OCI-LY7 (cell line): ENCODE measurements at regions not wholly inside any gene's neighbourhood (a gene's known extent, or its start where the extent isn't known, plus 50 kb on each side); places are given as distances from the start of the nearest gene placed in this dataset.

Source experiments
- BruUV-seq: library from RNA; stranded (reverse); fragments of 400-500 nt; replicated peaks from 2 replicates; lab custom pipeline; 2021; lab: Mats Ljungman, UMichigan
- CTCF ChIA-PET: fragments of 300-600 bp; sonication (Branson Sonifier 250); formaldehyde crosslinking; loops from one replicate; lab custom pipeline; 2022; ENCODE audit warnings: antibody characterized with exemption; ENCODE audit not compliant: unreplicated experiment; lab: Charles Lee
- POLR2A ChIA-PET: fragments of 300-600 bp; sonication (Branson Sonifier 250); formaldehyde crosslinking; loops from one replicate; lab custom pipeline; 2022; ENCODE audit warnings: antibody characterized with exemption; lab: Charles Lee
- DNase-seq: peaks from one replicate; pipeline ENCODE4 v3.0.0-alpha.2; 2015; ENCODE audit warnings: low spot score
- H2AFZ ChIP-seq: fragments of 200-600 bp; sonication (generic), shearing (Covaris generic); 2 replicates; pipeline ENCODE4 v1.6.1; 2014; ENCODE audit warnings: mild to moderate bottlenecking, antibody characterized with exemption, low read length, moderate library complexity
- H3K27ac ChIP-seq: fragments of 200-600 bp; sonication (generic); 2 replicates; pipeline ENCODE4 v1.5.1; 2014; ENCODE audit warnings: mixed run types, low read depth, mild to moderate bottlenecking, moderate library complexity, low read length, inconsistent platforms; ENCODE audit not compliant: poor library complexity, severe bottlenecking
- H3K36me3 ChIP-seq: fragments of 200-600 bp; sonication (generic); 2 replicates; pipeline ENCODE4 v1.6.1; 2014; ENCODE audit warnings: mild to moderate bottlenecking, antibody characterized with exemption, low read length, moderate library complexity, mixed read lengths; ENCODE audit not compliant: insufficient read depth
- H3K4me1 ChIP-seq: fragments of 200-600 bp; sonication (generic); 2 replicates; pipeline ENCODE4 v1.5.1; 2014; ENCODE audit warnings: mild to moderate bottlenecking, low read length; ENCODE audit not compliant: insufficient read depth, poor library complexity, severe bottlenecking
- H3K4me2 ChIP-seq: fragments of 200-600 bp; sonication (generic); 2 replicates; pipeline ENCODE4 v1.6.1; 2014; ENCODE audit warnings: mild to moderate bottlenecking, low read length
- H3K4me3 ChIP-seq: fragments of 200-600 bp; sonication (generic); 2 replicates; pipeline ENCODE4 v1.5.1; 2014; ENCODE audit warnings: mild to moderate bottlenecking, low read depth, low read length; ENCODE audit not compliant: poor library complexity, severe bottlenecking
- H3K79me2 ChIP-seq: fragments of 200-600 bp; sonication (generic); 2 replicates; pipeline ENCODE4 v1.6.1; 2016; ENCODE audit warnings: low read depth, mild to moderate bottlenecking, low read length, moderate library complexity, mixed read lengths; ENCODE audit not compliant: insufficient read depth
- H3K9me2 ChIP-seq: fragments of 200-600 bp; sonication (generic); 2 replicates; pipeline ENCODE4 v1.6.1; 2016; ENCODE audit warnings: mild to moderate bottlenecking, low read length, mixed read lengths; ENCODE audit not compliant: insufficient read depth
- H3K9me3 ChIP-seq: fragments of 200-600 bp; sonication (generic); 2 replicates; pipeline ENCODE4 v1.6.1; 2014; ENCODE audit warnings: mild to moderate bottlenecking, mixed run types, low read length, mixed read lengths
- H4K20me1 ChIP-seq: fragments of 200-600 bp; sonication (generic); 2 replicates; pipeline ENCODE4 v1.6.1; 2014; ENCODE audit warnings: mild to moderate bottlenecking, antibody characterized with exemption, low read length, moderate library complexity, mixed read lengths; ENCODE audit not compliant: insufficient read depth
- CTCF ChIP-seq: fragments of 200-600 bp; sonication (generic); conservative IDR thresholded peaks from 2 replicates; pipeline ENCODE4 v1.5.1; 2014; ENCODE audit warnings: mild to moderate bottlenecking, antibody characterized with exemption, low read length, moderate library complexity, mixed read lengths
- EZH2phosphoT487 ChIP-seq: fragments of 200-600 bp; sonication (generic); IDR thresholded peaks from 2 replicates; pipeline ENCODE4 v1.6.1; 2018; ENCODE audit warnings: low read depth, borderline replicate concordance, mild to moderate bottlenecking, mixed run types, antibody characterized with exemption, low read length, moderate library complexity, mixed read lengths
- intact Hi-C: fragments of 100-400 bp; cut with micrococcal nuclease; formaldehyde crosslinking; loops from one replicate; pipeline ENCODE4 v1.10.0; 2022; ENCODE audit not compliant: unreplicated experiment

GRCh38 chr18:56085551-56085950, 497.6 kb upstream of the TCF4 start:
- no peak overlapping the region for H2AFZ ChIP-seq
- intact Hi-C loops, result no loop called here
- no peaks in the 10 kb centered on the region for H3K36me3 ChIP-seq
- H4K20me1 ChIP-seq, result no peaks in the 10 kb centered on the region
- no peak overlapping the region for H3K4me3 ChIP-seq
- BruUV-seq, result no TSS peak
- no peaks in the 10 kb centered on the region for H3K9me3 ChIP-seq
- H3K9me2 ChIP-seq, result no peaks in the 10 kb centered on the region
- TF ChIP-seq CTCF (no peak), EZH2phosphoT487 (no peak)
- H3K4me1 ChIP-seq, result no peaks in the 10 kb centered on the region
- CTCF ChIA-PET, result no interaction called here
- no peak overlapping the region for H3K4me2 ChIP-seq
- H3K27ac ChIP-seq, result no peak overlapping the region
- POLR2A ChIA-PET, result no interaction called here
- DNase-seq, result no peak
- no peaks in the 10 kb centered on the region for H3K79me2 ChIP-seq

GRCh38 chr18:56083523-56084287, 495.7 kb upstream of the TCF4 start:
- intact Hi-C loops, result no loop called here
- no peaks in the 10 kb centered on the region for H3K9me3 ChIP-seq
- H3K79me2 ChIP-seq, result no peaks in the 10 kb centered on the region
- POLR2A ChIA-PET, result no interaction called here
- no peak for DNase-seq
- no peaks in the 10 kb centered on the region for H3K36me3 ChIP-seq
- H3K9me2 ChIP-seq, result no peaks in the 10 kb centered on the region
- CTCF ChIA-PET, result no interaction called here
- H3K27ac ChIP-seq, result no peak overlapping the region
- no peaks in the 10 kb centered on the region for H4K20me1 ChIP-seq
- no peak overlapping the region for H3K4me3 ChIP-seq
- no TSS peak for BruUV-seq
- TF ChIP-seq EZH2phosphoT487 (no peak), CTCF (no peak)
- H2AFZ ChIP-seq, result no peak overlapping the region
- no peak overlapping the region for H3K4me2 ChIP-seq
- no peaks in the 10 kb centered on the region for H3K4me1 ChIP-seq

- Histone ChIP-seq H3K4me1 (no peaks in the 10 kb centered on the region), H2AFZ (no peak overlapping the region), H3K9me3 (no peaks in the 10 kb centered on the region), H3K36me3 (no peaks in the 10 kb centered on the region), H3K79me2 (no peaks in the 10 kb centered on the region), H3K27ac (no peak overlapping the region), H4K20me1 (no peaks in the 10 kb centered on the region), H3K9me2 (no peaks in the 10 kb centered on the region), H3K4me2 (no peak overlapping the region), H3K4me3 (no peak overlapping the region)
- no peak for DNase-seq
- ChIA-PET POLR2A (no interaction called here), CTCF (no interaction called here)
- intact Hi-C loops, result no loop called here
- TF ChIP-seq CTCF (no peak), EZH2phosphoT487 (no peak)
- BruUV-seq, result no TSS peak
Measured at GRCh38 chr18:56083097-56083521, 495.1 kb upstream of the TCF4 start.
